HTR-8/SVneo (cell line): ENCODE measurements at regions not wholly inside any gene's neighbourhood (a gene's known extent, or its start where the extent isn't known, plus 50 kb on each side); places are given as distances from the start of the nearest gene placed in this dataset.

Experiments used
- DNase-seq: peaks from one replicate; pipeline ENCODE4 v3.0.0; 2011; ENCODE audit warnings: low spot score, mixed read lengths; ENCODE audit not compliant: insufficient read length
- FAIRE-seq: peaks from 2 replicates; lab custom pipeline; 2011; peaks lifted over from hg19 to GRCh38; lab: Jason Lieb, UNC

DNA sequence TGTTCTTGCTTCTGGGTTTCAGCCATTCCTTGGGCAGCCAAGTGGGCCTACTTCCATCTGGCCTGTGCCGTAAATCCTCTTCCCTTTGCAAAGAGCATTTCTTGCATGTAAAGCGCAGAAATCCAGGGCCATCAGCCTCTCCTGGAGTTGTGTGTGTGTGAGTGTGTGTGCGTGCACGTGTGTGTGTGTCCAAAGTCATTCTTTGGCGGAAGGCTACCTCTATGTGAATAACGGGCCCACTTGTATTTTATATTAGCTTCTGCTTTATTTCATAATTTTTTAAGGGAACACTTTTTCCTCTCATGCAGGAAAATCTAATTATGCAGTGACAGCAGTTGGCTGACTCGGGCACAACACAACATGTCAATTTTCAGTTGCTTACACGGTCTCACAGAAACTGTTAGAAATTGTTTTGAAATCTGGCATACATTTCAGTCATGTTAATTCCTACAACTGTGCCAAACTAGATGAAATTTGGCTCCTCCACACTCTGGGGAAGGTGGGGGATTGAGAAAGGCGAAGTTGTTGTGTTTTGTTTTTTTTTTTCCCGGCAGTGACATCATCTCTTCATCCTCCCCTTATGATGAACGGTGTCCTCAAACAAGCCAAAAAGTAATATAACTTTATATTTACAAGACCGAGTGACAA is 223.7 kb upstream of the TSHZ2 start:
- DNase-seq (no peak), FAIRE-seq (peak; percentile 62)

DNA sequence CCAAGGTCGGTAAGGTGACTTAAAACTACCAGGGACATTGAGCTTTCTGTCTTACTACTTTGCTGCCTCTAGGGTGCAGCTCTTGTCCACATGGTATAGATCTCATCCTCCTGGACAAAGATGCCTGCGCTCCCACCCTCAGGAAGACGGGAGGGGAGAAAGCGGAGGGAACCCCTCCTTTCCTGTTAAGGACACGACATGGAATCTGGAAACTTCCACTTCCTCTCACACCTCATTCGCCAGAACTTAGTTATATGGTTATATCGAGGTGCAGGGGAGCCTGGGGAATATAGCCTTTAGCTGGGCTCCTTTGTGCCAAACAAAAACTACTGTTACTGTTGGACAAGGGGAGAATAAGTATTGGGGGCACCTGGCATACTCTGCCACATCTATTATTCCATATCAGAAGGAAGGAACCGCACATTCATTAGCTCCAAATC is 224.3 kb upstream of the TSHZ2 start:
- DNase-seq (no peak), FAIRE-seq (no peak)

DNA sequence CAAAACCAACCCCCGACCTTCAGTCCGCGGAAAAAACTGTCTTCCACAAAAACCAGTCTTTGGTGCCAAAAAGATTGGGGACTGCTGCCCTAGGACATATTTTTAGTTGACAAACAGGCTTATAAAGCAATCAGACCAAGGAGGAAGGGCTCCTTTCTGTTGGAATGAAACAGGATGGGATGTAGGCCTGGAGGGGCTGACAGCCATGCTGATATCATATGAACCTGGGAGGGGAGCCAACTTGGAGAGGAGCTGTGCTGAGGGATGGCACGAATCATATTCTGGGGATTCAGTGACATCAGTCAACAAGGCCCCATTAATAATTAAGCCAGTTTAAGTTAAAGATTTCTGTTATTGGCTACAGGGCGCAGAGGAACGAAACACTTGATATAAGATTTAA is 225.4 kb upstream of the TSHZ2 start:
- FAIRE-seq (no peak), DNase-seq (no peak)

DNA sequence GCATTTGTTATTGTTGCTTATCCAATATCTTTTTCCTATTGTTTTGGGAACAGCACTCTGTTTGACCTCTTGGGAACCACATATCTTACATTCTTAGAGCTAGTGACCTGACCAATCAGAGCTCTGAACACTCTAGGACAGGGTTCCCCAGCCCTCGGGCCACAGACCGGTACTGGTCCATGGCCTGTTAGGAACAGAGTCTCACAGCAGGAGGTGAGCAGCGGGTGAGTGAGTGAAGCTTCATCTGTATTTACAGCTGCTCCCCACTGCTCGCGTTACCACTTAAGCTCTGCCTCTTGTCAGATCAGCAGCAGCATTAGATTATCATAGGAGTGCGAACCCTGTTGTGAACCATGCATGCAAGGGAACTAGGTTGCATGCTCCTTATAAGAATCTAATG is 226.0 kb upstream of the TSHZ2 start:
- no peak for DNase-seq

DNA sequence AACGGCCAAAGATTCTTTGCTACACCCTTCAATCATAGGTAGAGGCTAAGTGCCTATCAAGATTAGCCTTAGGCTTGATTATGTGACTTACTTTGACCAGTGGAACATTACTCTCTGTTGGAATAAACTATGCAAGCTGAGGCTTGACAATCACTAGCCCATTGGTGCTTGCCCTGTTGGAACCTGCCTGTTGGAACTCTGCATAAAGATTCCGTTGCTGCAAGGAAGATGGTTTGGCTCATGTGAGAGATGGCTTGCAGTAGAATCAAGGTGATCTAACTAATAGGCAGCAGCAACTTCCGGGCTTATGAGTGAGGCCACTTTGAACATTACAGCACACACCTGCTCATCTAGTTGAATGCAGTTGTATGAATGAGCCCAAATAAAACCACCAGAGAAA is 227.7 kb upstream of the TSHZ2 start:
- no peak for DNase-seq

More for the DNA sequence above, 226.0 kb upstream of the TSHZ2 start:
- no peak for FAIRE-seq

DNA sequence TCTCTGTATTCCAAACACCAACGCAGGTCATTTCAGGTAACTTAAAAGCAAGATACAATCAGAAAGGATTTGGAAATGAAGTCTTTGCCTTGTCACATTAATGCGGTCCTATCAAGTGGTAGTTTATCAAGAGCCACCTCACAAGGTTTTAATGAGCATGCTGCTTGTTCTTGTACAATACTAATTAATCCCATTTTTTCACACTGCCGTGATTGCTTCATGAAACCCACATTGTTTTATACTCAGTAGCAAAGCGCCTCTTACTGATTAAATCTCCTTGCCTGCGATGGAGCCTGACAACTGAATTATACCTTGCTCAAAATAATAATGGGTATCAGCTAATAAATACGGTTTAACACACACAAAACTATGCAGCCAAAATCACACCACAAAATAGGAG is 234.1 kb upstream of the TSHZ2 start:
- no peak for FAIRE-seq
- no peak for DNase-seq

More for the DNA sequence above, 227.7 kb upstream of the TSHZ2 start:
- peak; percentile 82 for FAIRE-seq

DNA sequence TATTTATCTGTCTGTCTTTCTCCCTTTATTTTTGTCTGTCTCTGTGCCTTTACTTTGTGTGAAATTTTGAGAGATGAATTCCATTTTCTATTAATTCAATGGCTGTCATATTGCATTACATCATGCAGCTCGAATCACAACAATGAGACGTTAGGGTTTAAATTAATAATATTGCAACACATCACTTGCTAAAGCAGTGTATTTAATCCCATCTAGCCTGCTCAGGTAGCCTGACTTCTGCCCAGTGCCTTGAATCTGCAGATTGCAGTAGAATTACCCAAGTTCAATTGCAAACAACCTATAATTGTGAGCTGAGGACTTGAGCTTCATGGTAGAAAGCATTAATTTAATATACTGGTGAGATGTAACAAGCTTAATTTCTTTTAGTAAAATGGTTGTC is 235.7 kb upstream of the TSHZ2 start:
- FAIRE-seq (no peak), DNase-seq (no peak)

DNA sequence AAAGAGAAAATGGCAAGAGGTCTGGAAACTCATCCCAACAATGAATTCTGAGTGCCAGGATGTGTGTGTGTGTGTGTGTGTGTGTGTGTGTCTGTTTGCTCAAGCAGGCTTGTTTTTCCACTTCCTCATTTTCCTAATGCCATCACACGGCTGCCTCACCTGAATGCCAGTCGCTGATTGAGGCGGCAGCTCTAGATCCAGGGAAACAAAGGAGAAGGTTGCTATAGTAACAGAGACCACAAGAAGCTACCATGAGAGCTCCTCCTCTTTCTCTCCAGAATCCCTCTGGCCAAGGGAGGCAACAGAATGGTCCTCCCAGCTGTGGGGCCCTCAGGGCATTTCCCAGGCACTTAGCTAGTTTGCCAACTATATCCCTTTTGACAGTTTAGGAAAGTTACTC is 241.1 kb upstream of the TSHZ2 start:
- DNase-seq (no peak), FAIRE-seq (no peak)

DNA sequence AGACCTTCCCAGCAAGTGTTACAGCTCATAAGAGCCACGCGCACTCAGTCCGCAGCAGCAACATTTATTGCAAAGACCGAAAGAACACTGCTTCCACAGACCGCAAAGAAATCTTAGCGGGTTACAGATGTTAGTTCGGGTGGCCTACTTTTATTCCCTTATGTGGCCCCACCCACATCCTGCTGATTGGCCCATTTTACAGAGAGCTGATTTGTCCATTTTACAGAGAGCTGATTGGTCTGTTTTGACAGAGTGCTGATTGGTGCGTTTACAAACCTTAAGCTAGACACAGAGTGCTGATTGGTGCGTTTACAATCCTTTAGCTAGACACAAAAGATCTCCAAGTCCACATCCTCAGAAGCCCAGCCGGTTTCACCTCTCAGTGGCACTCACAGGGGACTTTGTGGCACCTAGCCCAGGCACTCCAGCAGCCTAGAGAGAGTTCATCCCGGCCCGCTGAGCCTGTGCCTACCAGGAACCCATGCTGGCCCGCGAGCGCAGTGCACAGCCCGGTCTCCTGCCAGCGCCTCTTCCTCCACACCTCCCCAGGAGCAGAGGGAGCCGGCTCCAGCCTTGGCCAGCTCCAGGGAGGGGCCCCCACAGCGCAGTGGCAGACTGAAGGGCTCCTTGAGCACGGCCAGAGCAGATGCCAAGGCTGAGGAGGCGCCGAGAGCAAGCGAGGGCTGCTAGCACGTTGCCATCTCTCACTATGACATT is 244.3 kb upstream of the TSHZ2 start:
- DNase-seq, result no peak
- FAIRE-seq, result no peak

DNA sequence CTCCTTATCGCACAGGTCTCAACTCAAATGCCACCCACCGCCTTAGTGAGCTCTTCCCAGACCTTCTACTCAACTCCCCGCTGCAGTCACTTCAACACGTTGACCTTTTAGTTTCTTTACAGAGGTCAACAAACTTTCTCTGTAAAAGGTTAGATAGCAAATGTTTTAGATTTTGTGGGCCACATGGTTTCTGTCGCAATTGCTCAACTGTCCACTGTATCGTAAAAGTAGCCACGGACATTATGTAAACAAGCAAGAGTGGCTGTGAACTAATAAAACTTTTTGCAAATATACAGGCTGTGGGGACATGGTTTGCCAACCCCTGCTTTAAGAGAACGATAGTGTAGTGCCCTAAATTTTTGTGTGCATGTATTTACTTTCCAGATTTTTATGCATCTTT is 247.6 kb upstream of the TSHZ2 start:
- FAIRE-seq, result no peak
- DNase-seq, result no peak

DNA sequence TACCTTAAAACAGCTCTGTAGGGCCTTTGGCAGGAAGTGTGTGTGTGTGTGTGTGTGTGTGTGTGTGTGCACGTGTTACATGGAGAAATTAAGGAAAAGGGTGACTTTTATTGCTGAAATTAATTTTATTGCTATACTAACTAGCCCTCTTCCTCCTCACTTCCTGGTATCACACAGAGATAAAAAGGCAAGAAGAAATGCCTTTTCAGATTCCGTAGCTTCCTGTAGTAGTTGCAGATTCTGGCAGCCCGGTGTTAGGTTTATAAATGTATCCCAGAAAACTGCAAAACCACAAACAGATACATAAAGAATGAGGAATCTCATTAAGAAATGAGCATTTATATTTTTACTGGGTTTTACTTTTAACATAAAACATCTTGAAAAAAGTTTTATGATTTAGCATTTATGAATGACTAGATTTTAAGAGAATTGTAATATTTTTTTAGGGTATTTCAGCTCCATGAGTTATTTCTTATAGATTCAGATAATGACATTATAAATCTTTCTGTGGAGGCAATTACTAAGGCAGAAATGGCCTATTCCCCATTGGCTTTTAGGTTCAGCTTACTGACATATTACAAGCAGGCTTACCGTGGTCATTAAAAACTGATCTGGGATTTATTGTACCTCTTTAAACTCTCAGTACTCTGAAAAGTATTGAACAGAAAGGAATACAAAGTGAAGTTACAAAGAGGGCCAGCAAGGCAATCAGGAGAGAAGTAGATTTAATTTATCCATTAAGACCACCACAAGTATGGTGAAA is 249.1 kb upstream of the TSHZ2 start:
- FAIRE-seq, result no peak
- no peak for DNase-seq

DNA sequence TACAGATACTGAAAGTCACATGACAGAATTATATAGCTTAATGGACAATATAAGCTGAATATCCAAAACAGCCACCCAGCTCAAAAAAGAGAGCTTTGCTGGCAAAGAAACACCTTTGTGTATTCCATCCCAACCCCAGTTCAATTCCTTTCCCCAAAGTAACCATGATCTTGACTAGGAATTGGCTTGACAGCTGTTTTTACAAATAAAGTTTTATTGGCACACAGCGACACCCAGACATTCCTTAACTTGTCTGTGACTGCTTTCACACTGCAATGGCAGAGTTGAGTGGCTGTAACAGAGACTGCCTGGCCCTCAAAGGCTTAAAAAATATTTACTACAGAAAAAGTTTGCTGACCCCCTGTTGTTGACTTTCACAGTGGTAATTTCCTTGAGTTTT is 264.0 kb upstream of the TSHZ2 start:
- FAIRE-seq (peak; percentile 13), DNase-seq (no peak)

DNA sequence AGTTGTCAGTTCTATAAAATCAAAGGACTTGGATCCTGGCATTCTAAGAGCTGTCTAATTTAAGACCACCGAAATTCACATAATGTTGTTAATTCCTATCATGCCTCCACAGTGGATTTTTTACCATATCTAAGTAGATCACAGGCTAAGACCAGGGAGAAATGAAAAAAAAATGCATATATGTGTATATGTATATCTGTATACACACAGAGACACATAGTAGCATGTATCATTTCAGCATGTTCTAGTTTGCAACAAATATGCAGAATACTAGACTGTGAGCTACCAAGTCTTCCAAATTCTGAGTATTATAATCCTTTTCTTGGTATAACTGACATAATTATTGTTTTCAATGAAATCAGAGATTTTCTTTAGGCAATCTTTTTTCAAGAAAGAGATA is 267.6 kb upstream of the TSHZ2 start:
- DNase-seq, result no peak
- FAIRE-seq, result no peak

DNA sequence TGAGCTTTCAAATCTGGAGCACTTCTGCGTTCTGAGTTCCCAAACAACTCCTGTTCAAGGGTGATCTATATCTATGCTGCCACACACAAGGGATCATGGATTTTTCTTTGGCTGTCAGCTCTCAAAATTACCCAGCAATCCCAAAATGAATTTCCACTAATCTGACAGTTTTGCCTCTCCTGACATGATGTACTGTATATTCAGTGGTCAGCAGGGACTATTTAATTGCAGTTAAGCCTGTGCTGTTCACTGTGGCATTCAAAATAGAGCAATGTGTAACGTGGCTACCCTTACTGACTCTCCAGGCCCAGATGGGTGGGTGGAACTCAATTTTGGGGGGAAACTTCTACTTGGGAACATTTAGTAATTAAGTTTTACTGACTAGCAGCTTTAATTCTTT is 283.8 kb upstream of the TSHZ2 start:
- FAIRE-seq (no peak), DNase-seq (no peak)

DNA sequence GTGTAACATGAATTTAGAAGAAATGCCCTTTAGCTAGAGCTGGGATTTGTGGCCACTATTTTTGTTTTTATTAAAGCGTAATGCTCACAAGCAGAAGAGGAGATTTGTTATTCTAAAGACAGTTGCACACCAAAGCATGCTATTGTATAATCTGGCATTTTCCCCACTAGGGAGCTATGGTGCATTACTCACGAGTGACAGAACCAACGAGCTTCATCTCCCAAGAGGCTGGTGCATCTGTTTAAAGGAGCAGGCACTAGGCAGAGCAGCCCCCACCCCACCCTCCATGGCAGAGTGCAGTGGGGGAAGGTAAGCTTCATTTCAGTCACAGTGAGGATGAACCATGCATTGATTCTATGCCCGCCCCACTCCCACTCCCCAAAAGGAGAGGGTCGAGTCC is 287.3 kb upstream of the TSHZ2 start:
- DNase-seq (no peak), FAIRE-seq (no peak)

DNA sequence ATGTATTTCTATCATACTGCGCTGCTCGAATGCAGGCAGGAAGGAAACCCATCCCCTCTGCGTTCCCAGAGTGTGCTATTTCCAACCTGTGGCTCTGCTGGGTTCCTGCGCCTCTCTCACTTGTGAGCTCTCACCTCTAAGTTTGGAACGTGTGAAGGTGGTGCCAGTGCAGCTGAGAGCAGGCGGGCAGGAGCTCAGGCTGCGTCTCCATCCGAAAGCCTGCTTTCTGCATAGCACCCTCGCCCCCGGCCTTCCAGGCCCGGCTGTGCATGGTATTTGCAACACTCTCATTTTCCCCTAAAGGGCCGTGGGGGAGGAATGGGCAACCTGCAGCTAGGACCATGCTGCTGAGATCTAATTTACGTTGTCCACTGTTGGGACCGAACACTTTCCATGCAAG is 288.0 kb upstream of the TSHZ2 start:
- no peak for FAIRE-seq

DNA sequence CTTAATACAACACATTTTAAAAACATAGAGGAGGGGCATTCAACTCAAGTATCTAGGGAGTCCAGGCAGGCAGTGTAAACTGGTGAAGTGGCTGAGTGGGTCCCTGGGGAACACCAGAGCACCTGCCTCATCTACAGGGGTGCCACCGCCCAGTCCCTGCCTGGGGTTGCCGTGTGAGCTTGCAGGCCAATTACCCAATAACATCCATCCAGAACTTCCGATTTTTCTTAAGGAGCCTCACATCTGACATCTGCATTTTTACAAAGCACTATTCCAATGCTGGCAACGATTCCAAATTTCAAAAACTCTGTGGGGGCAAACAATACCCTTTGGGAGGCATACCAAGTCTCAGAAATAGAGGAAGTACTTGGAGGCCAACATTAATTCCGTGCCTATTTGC is 288.4 kb upstream of the TSHZ2 start:
- DNase-seq (no peak), FAIRE-seq (no peak)

More for the DNA sequence above, 288.0 kb upstream of the TSHZ2 start:
- no peak for DNase-seq

DNA sequence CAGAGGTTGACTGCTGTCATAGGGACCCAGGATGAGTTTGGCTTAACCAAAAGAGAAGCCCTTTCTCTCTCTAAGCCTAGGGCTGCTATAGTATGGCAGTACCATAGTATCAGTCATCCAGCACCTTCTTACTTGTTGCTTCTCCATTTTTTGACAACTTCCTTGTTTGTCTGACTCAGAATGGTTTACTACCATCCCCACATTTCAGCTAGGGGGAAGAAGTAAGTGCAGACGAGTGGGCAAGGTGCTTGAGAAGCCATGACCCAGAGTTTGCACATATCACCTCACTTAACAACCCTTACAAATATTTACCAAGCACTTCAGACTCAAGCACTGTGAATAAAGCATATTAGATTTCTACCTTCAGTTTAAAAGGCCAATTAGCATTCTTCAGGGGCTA is 289.9 kb upstream of the TSHZ2 start:
- FAIRE-seq (no peak), DNase-seq (no peak)

DNA sequence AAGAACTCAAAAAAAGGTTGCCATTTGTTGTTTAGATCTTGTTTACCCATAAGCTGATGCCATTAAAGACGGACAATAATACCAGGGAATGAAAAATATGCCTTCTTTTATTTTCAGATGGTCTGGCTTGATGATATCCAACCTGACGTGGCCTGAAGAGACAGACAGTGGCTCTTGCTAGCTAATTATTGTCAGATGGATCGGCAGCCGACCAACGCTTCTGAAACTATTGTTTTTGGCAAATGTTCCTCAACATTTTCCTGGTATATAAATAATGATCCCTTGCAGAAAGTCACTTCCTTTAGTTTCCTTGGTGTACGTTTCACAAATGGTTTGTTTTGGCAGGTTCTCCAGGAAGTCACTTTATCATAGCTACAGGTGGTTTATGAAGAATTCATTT is 290.9 kb upstream of the TSHZ2 start:
- FAIRE-seq (no peak), DNase-seq (no peak)

DNA sequence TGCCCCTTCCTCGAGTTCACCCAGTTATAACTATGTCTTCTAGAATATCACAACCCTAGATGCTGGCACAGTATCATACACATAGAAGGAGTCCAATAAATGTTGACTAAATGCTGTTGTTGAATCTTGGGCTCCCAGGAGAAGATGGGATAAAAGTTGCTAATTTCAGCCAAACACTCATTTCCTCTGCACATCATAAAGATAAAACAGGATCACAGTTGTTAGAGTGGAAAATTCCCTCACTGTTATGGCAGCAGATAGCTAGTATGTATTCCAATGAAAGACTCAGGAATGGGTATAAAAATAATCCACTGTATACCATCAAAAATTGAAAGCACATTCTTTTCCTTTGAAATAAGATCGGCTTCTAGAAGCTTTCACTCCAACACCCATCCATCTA is 294.9 kb upstream of the TSHZ2 start:
- DNase-seq, result no peak
- FAIRE-seq, result no peak

DNA sequence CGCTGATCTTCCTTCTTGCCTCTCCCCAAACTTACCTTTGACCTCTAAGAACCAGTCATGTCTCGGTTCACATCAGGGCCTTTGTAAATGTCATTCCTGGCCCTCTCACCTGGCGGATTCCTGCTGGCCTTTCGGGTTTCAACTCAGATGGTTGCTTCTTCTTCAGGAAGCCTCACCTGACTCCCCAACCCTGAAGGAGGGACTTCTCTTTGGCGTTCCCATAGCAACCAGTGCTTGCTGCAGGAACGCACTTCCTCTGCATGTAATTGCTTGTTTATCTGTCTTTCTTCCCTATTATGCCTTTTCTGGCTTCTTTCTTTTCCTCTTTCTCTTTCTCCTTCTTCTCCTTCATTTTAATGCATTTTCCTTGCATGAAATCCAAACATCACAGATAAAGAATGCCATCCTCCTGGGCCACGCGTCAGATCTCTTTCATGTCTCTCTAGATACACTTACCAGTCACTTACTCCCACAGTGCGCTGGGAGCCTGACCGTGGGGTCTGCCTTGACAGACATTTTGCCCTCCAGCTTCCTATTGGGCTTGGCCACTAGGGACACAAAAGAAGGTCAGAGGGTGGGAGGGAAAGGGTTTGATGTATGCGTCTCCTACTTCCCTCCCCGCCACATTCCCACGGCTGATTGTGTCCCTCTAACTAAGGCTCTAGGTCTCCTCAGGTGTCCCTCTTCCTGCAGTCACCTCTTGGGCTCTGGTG is 295.7 kb upstream of the TSHZ2 start:
- peak; percentile 9 for FAIRE-seq

More for the DNA sequence above, 295.7 kb upstream of the TSHZ2 start:
- no peak for DNase-seq
